CD1c-positive myeloid dendritic cell (primary cell): ENCODE measurements at regions not wholly inside any gene's neighbourhood (a gene's known extent, or its start where the extent isn't known, plus 50 kb on each side); places are given as distances from the start of the nearest gene placed in this dataset.

Experiments used
- DNase-seq: peaks from one replicate; pipeline ENCODE4 v3.0.0-alpha.2; 2016; ENCODE audit errors: extremely low spot score

- DNase-seq = no peak
Measured at GRCh38 chr7:25777969-25778708, 373.9 kb upstream of the NFE2L3 start.

DNA sequence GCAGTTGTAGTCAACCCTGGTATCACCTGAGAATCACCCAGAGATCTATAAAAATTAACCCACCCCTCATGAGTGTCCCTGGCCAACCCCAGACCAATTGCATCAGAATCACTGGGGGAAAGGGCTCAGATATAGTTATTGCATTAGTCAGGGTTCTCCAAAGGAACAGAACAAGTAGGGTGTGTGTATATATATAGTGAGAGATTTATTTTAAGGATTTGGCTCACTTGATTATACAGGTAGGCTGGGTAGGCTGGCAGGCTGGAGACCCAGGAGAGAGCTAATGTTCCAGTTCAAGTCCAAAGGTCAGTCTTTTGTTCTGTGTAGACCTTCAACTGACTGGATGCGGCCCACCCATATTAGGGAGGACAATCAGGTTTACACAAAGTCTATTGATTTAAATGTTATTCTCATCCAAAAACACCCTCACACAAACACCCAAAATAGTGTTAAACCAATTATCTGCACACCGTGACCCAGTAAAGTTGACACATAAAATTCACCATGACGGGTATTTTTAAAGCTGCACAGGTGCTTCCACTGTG is 372.9 kb upstream of the NFE2L3 start:
- DNase-seq = no peak

- DNase-seq = no peak
Measured at GRCh38 chr7:25780904-25781303, 371.1 kb upstream of the NFE2L3 start.

GRCh38 chr7:25781704-25782103 is 370.3 kb upstream of the NFE2L3 start:
- no peak for DNase-seq

DNA sequence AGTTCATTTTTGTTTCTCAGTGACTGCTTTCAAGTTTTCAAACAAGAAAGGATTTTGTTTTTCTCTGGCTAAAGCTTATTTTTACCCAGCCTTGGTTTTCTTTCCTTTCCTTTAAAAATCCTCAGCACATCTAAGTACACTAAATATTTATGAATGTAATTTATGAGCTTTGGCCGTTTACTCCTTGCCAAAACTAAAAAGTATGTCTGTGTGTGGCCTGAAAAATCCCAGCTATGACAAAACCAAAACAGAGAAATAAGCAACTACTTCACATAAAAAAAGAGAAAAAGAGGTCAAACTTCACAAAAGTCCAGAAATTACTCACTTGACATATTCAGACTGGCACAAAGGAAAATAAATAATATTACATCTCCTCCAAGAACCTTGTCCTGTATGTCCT is 365.1 kb upstream of the NFE2L3 start:
- DNase-seq = no peak

GRCh38 chr7:25787336-25787735 is 364.7 kb upstream of the NFE2L3 start:
- DNase-seq = no peak

- DNase-seq = no peak
Measured at GRCh38 chr7:25788371-25788770, 363.6 kb upstream of the NFE2L3 start.

DNA sequence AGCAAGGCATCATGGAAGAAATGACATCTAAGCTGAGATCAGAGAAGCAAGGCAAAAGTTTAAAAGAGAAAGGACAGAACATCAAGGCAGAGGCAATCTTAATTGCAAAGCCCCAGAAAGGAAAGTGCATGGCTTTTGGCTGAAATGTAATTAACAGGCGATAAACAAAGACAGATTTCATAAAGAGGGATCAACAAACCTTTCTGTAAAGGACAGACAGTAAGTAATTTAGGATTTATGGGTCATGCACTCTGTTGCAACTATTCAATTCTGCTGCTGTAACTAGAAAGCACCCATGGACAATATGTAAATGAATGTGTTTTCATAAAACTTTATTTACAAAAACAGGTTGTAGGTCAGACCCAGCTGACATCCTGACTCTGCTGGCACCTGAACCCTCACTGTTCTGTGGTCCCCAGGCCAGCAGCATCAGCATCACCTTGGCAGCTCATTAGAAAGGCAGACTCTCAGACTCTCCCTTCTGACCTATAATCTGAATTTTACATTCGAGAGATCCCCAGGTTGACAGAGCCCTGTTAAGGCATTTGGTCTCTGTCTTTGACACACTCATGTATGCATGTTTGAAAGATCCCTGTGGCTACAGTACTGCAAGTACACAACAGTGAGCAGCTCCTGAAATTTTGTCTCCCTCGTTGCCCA is 362.9 kb upstream of the NFE2L3 start:
- no peak for DNase-seq

DNA sequence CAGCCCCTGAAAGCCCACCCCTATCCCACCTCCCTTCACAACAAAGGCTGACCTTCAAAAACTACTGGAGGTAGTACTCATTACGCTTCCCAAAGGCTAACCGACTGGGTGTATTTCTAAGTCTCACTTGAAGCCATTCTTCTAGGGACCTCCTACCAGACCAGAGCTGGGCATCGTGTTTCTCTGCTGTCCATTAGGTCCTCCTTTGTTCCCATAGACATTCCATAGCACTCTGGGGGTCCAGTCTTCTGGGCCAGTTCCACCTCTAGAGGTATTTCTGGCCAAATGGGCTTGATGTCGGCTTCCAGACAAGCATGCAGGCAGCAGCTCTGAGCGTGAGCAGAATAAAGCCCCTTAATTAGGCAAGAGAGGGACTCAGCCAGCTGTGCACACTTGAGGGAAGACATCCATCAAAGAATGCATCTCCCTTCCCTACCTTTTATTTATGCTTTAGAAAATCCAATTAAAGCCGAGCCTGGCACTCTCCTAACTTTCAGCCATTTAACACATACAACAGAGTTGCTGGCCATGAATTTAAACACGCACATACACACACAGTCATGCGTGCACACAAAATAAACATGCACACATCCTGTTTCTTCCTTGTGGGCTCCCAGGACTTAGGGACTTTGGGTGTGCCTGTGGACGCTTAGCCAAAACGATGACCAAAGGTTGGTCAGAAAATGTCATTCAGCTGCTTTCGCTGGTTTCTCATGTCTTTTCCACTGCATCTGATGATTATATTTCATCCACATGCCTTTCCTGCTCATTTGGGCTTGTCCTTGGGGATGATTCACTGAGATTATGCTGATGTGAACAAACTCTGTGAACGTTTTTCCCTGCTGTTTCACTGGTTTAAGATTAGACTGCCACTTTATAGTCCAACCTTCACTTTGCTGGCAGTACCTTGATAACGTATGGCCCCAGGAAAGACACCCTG is 362.0 kb upstream of the NFE2L3 start:
- no peak for DNase-seq

DNA sequence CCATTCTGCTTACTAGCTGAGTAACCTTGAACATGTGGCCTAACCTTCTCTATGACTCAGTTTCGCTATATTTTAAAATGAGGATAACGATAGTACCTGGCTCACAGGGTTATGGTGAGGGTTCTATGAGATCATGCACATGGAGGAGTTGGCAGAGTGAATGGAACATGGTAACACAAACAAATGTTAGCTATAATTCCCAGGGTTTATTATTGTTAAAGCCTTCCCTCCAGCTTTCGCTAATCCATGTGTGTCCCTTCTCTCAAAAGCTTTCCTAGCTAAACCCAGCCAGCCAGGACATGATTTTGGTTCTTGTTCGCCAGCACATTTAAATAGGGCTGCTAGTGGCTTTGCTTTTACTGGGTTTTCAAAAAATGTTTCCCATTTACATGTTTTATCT is 361.0 kb upstream of the NFE2L3 start:
- no peak for DNase-seq

DNA sequence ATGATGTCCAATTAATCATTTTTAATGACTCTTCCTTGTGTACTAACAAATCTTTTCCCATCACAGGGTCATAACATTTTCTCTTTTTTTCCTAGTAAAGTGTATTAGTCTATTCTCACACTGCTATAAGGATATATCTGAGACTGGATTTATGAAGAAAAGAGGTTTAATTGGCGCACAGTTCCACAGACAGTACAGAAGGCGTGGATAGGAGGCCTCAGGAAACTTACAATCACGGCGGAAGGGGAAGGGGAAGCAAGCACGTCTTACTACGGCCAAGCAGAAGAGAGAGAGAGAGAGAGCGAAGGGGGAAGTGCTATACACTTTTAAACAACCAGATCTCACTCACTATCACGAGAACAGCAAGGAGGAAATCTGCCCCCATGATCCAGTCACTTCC is 359.4 kb upstream of the NFE2L3 start:
- DNase-seq = no peak

DNA sequence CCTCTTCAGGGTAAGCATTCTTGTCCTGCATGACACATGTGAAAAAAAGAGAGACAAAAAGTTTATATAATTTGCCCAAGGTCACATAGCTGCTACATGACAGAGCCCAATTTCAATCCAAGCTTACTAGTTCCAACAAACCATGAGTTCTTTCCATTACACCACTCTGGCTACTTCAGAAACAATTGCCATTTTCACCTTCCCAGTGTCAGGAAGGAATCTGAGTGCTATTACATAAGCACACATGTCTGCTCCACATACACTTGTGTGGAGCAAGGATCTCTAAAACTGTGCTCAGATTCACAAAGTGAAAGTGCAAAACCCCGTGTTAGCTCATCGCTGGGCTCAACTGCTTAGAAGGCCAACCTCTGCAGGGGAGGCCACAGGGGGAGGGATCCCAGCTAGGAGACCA is 356.2 kb upstream of the NFE2L3 start:
- no peak for DNase-seq

- no peak for DNase-seq
Measured at GRCh38 chr7:25798344-25798743, 353.7 kb upstream of the NFE2L3 start.

DNA sequence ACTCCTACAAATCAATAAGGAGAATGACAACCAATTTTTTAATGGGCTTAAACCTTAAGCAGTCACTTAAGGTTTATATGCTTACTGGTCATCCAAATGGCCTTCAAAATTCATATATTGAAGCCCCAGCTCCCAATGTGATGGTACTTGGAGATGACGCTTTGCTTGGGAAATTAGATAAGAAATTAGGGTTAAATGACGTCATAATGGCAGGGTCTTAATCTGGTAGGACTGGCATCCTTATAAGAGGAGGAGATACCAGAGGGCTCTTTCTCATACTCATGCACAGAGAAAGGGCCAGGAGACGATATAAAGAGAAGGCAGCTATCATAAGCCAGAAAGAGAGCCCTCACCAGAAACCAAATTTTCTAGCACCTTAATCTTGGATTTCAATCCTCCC is 350.8 kb upstream of the NFE2L3 start:
- DNase-seq = no peak

GRCh38 chr7:25802057-25802456 is 349.9 kb upstream of the NFE2L3 start:
- no peak for DNase-seq

DNA sequence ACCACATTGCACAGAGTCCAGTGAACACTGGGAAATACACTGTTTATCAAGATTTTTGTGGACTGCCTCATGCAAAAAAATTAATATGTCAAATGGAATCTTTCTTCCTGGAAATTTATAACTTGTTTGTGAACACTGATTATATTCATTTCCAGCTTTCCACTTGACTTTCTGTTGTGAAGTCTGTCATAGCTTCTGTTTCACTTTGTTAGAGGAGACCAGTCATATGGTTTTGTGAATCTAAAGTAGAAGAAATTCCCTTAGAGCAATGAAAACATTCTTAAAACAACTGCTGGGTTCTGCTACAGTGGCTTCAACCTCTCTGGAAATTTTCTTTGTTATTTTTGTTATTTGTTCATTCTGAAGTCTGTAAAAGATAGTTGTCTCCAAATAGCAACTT is 349.5 kb upstream of the NFE2L3 start:
- no peak for DNase-seq

- no peak for DNase-seq
Measured at GRCh38 chr7:25803117-25803887, 348.7 kb upstream of the NFE2L3 start.

DNA sequence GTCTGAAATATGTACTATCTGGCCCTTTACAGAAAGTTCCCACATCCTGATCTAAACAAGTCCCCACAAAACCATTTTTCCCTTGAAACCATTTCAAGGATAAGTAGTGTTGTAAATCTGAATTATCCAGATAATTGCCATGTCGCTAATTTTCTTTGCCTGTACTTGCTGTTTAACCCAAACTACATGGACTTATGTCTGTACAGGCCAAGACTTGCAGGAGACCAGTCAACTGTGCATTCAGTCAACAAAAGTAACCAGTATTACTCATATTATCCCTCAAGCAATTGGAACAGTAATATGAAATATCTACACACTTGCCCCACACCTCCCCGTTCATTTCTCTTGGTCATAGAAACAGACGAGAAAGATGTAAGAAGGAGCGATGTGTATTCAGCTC is 347.8 kb upstream of the NFE2L3 start:
- DNase-seq = no peak

GRCh38 chr7:25805027-25805687 is 346.8 kb upstream of the NFE2L3 start:
- no peak for DNase-seq

DNA sequence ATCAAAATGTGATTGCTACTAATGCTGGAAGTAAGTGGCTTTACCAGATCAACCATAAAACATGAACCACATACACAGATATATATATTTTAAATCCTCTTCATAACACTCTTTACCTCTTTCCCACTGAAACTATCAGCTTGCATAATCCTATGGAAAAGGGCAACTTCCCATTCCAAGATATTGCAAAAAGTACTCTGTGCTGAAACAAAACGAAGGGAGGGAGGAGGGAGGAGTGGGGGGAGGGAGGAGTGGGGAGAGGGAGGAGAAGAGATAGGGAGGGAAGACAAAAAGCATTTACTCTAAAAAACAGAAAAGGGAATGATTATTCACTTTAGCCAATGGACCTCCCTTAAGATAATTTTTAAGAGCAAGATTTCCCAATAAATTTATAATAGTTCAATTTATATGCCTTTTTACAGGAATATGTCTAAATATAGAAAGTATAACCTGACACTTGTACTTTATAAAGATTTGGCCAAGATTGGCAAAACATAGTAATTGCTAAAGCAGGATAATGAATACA is 344.8 kb upstream of the NFE2L3 start:
- no peak for DNase-seq

- no peak for DNase-seq
Measured at GRCh38 chr7:25809441-25809840, 342.6 kb upstream of the NFE2L3 start.
